Spinal cord (tissue), 9 donors: ENCODE measurements at regions not wholly inside any gene's neighbourhood (a gene's known extent, or its start where the extent isn't known, plus 50 kb on each side); places are given as distances from the start of the nearest gene placed in this dataset.

Experiments
- DNase-seq, 6 donors: peaks; one replicate each; pipeline versions ENCODE4 v3.0.0 to v3.0.0-alpha.2; 2013 to 2015; ENCODE audit warnings: low spot score in 6 of 6, low read depth in 4 of 6
- H3K27ac ChIP-seq: one replicate; pipeline ENCODE4 v1.5.1; 2013; ENCODE audit warnings: low read depth, low read length, control low read depth
- H3K27me3 ChIP-seq: one replicate; pipeline ENCODE4 v1.6.1; 2013; ENCODE audit warnings: low read length; ENCODE audit not compliant: control insufficient read depth, insufficient read depth
- H3K36me3 ChIP-seq: one replicate; pipeline ENCODE4 v1.6.1; 2013; ENCODE audit warnings: low read length; ENCODE audit not compliant: control insufficient read depth, insufficient read depth
- H3K4me1 ChIP-seq: one replicate; pipeline ENCODE4 v1.6.1; 2013; ENCODE audit warnings: low read length; ENCODE audit not compliant: control insufficient read depth, insufficient read depth
- H3K4me3 ChIP-seq: one replicate; pipeline ENCODE4 v1.5.1; 2013; ENCODE audit warnings: low read depth, low read length, control low read depth
- H3K9me3 ChIP-seq: one replicate; pipeline ENCODE4 v1.6.1; 2013; ENCODE audit warnings: low read length; ENCODE audit not compliant: control insufficient read depth, insufficient read depth
- WGBS: methylation state at CpG from one replicate; pipeline ENCODE4 v1.1.5; 2013; ENCODE audit warnings: missing lambda C conversion rate; ENCODE audit not compliant: insufficient coverage; 5-methylcytosine and 5-hydroxymethylcytosine counted together
- donor health status: healthy.

- no peak overlapping the region for H3K27ac ChIP-seq
- no CpG with 5 or more reads among the region's 1 CpG for WGBS
- DNase-seq: peak in 2 of 6 donors; percentile 13 to 66
These were observed 54.1 kb upstream of the NUDT7 start for GRCh38 chr16:77668201-77668600.

GRCh38 chr16:77669057-77669456 lies 53.3 kb upstream of the NUDT7 start:
- no peak overlapping the region for H3K27ac ChIP-seq
- H3K9me3 ChIP-seq: peaks cover 2% of the 10 kb centered on the region
- no peak for DNase-seq
- no peaks in the 10 kb centered on the region for H3K4me1 ChIP-seq
- no peak overlapping the region for H3K4me3 ChIP-seq
- no peaks in the 10 kb centered on the region for H3K27me3 ChIP-seq
- H3K36me3 ChIP-seq: no peaks in the 10 kb centered on the region
- no CpG with 5 or more reads among the region's 3 CpGs for WGBS

More at GRCh38 chr16:77668201-77668600, 54.1 kb upstream of the NUDT7 start:
- Histone ChIP-seq H3K27me3 (no peaks in the 10 kb centered on the region), H3K4me3 (no peak overlapping the region), H3K4me1 (no peaks in the 10 kb centered on the region), H3K9me3 (peaks cover 3% of the 10 kb centered on the region), H3K36me3 (no peaks in the 10 kb centered on the region)
